ENCODE measurements at regions not wholly inside any gene's neighbourhood (a gene's known extent, or its start where the extent isn't known, plus 50 kb on each side); places are given as distances from the start of the nearest gene placed in this dataset.
"Not testable (repeated sequence)": the region's sequence is repeated elsewhere in the genome, so short reads cannot be mapped to it uniquely, and the experiment has no call there.

DNA sequence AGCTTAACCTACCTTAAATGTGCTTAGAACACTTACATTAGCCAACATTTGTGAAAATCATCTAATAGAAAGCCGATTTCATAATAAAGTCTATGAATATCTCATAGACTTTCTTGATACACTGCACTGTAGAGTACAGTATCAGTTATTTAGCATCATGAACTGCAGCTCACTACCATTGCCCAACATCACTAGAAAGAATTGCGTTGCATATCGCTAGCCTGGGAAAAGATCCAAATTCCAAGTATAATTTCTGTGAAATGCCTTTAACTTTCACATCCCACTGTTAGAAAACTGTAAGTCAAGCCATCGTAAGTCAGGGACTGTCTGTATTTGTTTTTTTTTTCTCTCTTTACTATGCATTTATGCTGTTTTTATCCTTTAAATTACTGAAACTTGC lies 918.6 kb upstream of the PABPC4L start:
- DNase-seq (ENCODE audit: low read depth in 3 of 3, low spot score in 2 of 3) = no peak

DNA sequence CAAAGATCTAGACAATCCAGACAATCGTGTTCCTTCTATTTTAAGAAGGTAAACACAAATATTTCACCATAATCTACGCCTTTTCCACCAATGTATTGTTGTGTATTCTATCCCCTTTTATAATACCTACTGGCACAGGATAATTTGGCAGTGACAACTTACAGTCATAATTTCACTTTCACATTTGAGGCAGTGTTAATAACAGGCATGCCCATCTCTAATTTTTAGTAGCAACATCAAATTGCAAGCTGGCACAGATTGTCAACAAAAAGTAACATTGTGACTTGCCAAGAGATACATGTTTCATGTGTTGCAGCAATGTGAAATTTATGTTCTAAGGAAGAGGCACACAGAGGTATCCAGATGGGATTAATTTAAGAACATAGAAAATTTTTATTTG lies 912.5 kb upstream of the PABPC4L start:
- DNase-seq (ENCODE audit: low read depth in 3 of 3, low spot score in 2 of 3) = no peak

DNA sequence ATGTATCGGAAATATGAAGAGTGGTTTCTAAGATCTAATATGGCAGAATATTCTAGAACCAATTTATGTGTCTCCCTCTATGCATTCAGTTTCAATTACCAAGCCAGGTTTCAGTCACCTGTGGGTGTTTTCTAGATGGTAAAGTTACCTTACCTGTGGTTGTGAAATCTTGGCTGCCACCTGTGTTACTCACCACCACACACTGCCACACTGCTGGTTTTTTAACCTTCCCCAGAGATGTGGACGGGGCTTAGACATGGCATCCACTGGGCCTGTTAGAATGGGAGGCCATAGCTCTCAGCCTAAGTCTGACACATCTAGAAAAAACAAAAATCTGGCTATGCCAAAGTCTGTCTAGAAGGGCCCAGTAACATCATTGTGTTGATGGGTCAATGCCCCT lies 896.5 kb upstream of the PABPC4L start:
- DNase-seq (ENCODE audit: low read depth in 3 of 3, low spot score in 2 of 3) = no peak

DNA sequence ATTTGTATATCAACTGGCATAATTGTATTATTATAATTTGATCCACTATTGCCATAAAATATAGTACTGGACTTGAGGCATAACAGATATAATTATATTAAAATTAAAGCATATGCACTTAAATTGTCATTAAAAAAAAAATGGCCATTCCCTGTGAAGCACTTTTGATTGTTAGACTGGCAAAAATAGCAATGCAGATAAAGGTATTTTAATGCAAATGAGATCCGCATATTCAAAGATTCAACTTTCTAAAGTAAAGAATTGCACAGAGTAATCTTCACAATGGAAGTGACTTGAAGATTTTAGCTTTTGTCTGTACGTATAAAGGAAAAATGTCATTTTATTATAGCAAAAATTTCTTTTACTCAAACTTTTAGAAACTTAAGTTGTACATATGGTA lies 871.8 kb upstream of the PABPC4L start:
- no peak for DNase-seq (ENCODE audit: low read depth in 3 of 3, low spot score in 2 of 3)

DNA sequence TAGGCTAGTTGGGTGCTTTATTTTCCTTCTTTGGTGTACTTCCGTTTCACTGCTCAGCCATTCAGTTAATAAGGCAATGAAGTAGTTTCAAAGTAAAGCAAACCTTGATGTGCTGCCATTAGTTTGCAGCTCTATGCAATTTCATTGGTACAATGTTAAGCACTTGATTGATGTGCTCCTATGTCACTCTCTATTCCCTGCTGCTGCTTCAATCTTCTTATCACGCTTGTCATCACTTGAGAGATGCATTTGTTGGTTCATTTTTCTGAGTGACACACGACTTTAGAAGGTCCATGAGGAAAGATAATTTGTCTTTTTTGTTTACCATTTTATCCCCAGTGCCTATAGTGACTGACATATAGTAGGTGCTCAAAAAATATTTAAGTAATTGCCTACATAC lies 871.0 kb upstream of the PABPC4L start:
- no peak for DNase-seq (ENCODE audit: low read depth in 3 of 3, low spot score in 2 of 3)

DNA sequence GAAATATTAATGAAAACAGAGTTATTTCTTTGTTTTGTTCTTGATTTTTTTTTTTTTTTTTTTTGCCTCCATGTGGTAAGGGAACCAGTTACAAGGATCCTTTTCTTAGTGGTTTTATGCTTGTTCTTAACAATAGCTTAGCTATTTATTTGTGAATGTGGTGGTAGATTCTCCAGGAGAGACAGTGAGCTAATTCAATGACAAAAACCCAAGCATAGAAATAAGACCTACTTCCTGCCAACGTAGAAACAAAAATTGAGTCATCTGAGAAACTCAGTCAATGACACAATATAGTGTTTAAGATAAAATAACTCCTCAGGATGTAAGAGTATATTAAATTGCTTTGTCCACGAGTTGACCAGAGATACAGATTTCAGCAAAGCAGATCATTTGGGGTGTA lies 863.8 kb upstream of the PABPC4L start:
- no peak for DNase-seq (ENCODE audit: low read depth in 3 of 3, low spot score in 2 of 3)

DNA sequence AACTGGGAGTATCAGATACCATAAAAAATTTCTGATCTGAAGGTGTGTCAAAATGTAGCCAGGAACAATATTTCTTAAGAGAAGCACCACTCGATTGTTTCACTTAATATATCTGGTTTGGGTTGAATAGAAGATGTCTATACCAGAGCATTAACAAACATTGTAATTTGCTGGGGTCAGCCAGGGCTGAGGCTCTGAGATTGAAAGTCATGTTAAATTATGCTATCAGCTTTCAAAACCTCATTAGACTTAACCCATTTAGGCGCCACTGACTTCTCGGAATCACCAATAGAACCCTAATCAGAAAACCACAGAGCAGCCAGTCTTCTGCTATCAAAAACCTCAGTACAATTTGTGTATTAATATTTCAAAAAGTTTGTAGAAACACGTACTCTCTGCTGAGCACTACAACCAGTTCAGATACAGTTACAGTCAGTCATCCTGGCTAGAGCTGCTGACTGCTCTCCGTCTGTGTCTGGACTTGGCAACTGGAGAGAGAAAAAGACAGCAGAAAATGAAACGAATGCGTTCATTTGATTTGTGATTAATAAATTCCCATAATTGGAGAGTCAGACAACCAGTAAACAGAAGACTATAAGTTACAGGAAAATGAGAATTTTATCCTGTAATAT lies 848.6 kb upstream of the PABPC4L start:
- DNase-seq (ENCODE audit: low read depth in 3 of 3, low spot score in 2 of 3) = no peak

DNA sequence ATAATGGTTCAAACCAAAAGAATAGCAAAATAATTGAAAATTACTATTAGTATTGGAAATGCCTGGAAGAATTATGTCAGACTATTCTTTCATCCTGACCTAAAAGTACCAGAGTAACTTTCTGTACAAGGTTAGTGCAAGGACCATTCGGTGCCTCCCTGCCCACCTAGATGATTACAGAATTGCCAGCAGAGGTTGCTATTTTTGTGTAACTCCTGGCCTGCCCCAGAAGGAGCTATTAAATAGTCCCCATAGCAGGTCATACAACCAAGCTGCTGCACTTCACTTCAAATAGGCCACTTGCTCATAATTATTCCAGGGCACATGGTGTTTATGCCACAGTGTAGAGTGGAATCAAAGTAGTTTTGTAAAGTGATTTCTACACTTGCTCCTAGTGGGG lies 831.1 kb upstream of the PABPC4L start:
- DNase-seq (ENCODE audit: low read depth in 3 of 3, low spot score in 2 of 3) = no peak

DNA sequence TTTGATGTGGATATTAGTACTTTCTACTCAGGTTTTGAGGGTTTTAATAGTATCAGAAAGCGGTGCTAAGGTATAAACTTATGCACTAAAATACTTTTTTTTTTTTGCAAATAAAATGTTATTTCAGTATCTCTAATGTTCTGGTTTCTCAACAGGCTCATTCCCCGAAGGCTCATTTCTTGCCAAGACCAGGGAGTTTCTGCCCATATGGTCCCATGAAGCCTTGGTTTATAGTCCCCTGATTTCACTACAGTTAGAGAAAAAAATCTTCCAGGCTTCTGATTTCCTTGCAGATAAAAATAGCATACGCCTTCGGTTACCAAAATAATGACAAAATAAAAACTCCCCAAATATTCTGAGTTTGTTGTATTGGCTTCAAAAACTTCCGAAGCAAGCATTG lies 814.2 kb upstream of the PABPC4L start:
- DNase-seq (ENCODE audit: low read depth in 3 of 3, low spot score in 2 of 3) = no peak

DNA sequence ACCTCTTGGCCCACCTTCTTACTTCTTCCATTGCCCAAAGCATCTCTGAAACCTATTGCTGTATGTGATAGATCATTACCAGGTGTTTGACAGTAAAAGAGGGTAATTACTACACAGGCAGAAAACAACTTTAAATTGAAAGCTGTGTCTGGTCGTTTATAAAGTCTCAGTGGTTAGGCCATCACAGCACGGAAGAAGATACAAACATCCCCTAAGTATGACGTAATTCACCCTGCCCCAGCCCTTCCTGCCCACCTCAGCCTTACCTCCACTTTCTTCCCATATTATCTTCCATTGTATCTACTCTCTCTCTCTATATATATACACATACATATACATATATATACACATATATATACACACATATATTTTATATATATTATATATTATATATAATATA lies 805.8 kb upstream of the PABPC4L start:
- no peak for DNase-seq (ENCODE audit: low read depth in 3 of 3, low spot score in 2 of 3)

DNA sequence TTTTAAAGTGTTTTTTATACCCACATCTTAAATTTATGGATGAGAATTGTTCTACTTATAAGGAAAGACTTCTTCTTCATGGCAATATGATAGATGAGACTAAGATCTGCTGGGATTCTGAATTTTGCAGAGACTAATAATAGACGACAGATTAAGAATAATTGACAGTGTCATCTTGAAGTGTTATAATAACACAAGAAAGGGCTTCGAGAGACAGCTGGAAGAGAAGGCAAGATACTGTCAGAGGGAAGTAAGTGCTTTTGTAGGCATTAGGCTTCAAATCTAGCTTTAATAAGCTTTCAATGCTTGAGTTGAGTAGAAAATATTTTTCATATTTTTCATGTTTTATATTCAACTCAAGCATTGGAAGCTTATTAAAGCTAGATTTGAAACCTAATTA lies 797.6 kb upstream of the PABPC4L start:
- DNase-seq (ENCODE audit: low read depth in 3 of 3, low spot score in 2 of 3) = no peak

DNA sequence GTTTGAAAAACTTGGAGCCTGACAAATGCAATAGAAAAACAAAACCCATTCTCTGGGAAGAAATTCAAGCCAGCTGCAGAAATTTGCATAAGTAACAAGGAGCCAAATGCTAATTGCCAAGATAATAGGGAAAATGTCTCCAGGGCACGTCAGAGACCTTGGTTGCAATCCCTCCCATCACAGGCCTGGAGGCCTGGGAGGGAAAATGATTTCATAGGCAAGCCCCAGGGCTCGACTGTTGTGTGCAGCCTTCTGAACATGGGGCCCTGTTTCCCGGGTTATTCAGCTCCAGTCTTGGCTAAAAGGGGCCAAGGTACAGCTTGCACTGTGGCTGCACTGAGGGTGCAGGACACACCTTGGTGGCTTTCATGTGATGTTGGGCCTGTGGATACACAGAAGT lies 760.4 kb upstream of the PABPC4L start:
- no peak for DNase-seq (ENCODE audit: low read depth in 3 of 3, low spot score in 2 of 3)

DNA sequence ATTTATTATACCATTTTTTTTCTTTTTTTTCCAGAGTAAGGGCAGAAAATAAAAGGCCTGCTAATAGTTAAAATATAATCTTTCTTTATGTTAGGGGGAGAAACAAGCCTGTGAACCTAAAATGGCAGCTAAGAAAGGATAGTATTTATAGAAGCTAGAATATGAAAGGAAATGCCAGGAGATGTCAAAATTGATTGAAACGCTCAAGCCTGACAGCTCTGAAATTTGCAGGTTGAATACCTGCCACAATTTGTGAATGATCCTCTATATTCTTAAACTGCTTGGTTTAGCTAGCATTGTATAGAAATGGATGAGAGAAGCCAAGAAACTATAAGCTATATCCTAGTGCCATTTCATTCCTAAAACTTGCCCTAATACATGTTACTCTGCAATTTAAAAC lies 757.3 kb upstream of the PABPC4L start:
- DNase-seq (ENCODE audit: low read depth in 3 of 3, low spot score in 2 of 3) = no peak

DNA sequence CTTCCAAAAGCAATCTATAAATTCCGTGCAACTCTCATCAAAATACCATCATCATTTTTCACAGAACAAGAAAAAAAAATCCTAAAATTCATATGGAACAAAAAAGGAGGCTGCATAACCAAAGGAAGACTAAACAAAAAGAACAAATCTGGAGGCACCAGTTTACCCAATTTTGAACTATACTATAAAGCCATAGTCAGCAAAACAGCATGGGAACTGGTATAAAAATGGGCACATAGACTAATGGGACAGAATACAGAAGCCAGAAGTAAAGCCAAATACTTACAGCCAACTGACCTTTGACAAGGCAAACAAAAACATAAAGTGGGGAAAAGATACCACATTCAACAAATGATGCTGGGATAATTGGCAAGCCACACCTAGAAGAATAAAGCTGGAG lies 753.5 kb upstream of the PABPC4L start:
- DNase-seq (ENCODE audit: low read depth in 3 of 3, low spot score in 2 of 3) = no peak

DNA sequence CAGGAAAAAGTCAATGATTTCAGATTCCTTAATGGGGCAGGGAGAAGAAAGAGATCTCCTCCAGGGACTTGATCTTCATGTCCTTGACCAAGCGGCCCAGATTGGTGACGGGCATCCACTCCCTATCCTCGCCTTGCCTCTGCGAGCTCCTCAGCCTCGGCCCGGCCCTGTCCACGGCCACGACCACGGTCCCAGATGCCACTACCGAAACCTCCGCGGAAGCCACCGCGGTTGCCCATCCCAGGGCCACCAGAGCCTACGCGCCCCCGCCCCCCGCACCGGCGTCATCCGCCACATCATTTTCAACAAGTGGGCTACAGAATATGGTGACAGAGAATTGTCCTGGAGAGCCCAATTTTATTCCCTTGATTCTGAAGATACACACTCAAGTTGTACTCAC lies 751.2 kb upstream of the PABPC4L start:
- DNase-seq (ENCODE audit: low read depth in 3 of 3, low spot score in 2 of 3) = no peak

DNA sequence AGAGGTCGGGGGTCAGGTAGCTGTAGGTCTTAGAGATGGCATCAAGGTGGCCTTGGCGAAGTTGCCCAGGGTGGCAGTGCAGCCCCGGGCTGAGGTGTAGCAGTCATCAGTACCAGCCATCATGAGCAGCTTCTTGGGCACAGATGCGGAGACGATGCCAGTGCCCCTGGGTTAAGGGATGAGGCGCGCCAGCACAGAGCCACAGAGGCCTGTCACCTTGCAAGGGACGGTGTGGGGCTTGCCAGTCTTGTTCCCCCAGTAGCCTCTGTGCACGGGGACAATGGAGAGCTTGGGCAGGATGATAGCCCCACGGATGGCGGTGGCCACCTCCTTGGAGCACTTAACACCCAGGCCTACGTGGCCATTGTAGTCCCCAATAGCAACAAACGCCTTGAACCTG lies 750.7 kb upstream of the PABPC4L start:
- no peak for DNase-seq (ENCODE audit: low read depth in 3 of 3, low spot score in 2 of 3)

DNA sequence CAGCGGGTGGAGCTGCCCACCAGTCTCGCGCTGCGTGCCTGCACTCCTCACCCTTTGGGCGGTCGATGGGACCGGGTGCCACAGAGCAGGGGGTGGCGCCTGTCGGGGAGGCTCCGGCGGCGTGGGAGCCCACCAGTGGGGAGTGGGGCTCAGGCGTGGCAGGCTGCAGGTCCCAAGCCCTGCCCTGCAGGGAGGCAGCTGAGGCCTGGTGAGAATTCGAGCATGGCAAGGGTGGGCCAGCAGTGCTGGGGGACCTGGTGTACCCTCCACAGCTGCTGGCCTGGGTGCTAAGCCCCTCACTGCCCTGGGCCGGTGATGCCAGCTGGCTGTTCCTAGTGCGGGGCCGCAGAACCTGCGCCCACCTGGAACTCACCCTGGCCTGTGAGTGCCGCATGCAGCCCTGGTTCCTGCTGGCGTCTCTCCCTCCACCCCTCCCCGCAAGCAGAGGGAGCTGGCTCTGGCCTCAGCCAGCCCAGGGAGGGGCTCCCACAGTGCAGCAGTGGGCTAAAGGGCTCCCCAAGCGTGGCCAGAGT lies 746.6 kb upstream of the PABPC4L start:
- DNase-seq (ENCODE audit: low read depth in 3 of 3, low spot score in 2 of 3) = no peak

DNA sequence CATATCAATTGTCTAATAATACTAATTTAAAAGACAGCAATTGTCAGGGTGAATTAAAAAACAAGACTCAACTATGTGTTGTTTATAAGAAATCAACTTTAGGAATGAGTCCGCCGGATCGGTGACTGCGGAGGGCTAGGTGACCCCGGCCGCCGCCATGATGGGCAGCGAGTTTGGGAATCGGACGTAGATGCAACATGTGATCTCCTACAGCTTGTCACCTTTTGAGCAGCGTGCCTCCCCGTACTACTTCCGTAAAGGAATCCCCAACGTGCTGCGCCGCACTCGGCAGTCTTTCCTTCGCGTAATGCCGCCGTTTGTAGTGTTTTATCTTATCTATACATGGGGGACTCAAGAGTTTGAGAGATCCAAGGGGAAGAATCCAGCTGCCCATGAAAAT lies 742.5 kb upstream of the PABPC4L start:
- no peak for DNase-seq (ENCODE audit: low read depth in 3 of 3, low spot score in 2 of 3)

DNA sequence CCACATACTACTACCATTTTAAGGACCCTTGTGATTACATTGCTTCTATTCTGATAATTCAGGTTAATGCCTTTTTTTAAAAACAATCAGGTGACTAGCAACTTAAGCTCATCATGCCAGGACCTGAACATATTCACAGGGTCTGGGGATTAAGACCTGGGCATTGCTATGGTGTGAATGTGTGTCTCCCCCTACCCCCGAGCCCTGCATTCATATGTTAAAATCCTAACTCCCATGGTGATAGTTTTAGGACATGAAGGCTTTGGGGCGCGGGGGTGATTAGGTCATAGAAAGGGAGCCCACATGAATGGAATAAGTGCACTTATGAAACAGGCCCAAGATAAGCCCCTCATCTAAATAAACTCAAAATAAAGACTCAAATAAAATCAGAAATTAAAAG lies 734.4 kb upstream of the PABPC4L start:
- no peak for DNase-seq (ENCODE audit: low read depth in 3 of 3, low spot score in 2 of 3)

DNA sequence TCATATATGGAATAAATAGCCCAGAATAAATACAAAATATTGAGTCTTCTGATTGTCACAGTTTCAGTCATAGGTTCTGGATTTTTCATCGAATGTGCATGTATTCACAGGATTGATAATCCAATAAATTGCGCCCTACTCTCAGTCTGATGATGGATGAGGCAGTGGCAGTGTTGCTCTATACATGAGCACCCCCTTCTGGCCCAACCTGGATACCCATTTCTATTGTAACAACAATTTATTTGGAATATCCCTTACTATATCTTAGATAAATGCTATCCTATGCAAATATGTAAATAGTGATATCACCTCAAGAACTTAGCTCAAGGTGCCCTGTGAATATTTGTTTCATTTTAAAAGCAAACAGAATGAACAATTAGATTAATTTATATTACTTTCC lies 733.7 kb upstream of the PABPC4L start:
- no peak for DNase-seq (ENCODE audit: low read depth in 3 of 3, low spot score in 2 of 3)

DNA sequence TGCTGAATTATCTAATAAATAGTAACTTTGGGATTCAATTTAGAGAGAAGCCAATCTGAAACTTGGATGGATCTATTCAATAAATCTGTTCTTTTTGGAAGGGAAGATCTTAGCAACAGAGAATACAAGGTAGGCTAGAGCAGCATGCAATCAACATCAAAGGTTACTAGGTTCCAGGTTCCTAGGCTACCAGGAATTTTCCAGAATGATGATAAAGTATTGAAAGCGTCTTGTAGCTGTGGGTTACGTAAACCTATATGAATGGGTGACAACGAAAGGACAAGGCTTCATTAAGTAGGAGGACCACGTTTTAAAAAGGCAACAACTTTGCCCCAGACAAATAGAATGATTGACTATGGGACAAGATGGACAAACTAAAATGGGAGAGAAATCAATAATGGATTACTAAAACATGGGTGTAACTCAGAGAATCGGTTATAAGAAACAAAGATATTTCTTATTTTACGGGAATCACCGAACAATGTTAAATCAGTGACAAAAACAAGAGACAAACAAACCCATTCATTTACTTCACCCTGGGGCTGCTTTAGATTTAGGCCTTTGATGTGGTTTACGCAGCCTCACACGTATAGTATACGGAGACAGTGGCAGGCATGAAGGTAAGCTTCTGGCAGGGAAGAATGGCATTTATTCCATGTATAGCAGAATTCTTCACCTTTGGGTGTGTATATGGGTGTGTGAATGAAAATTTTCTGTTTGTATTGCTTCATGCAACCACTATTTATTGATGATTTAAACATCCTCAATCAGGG lies 732.6 kb upstream of the PABPC4L start:
- no peak for DNase-seq (ENCODE audit: low read depth in 3 of 3, low spot score in 2 of 3)

DNA sequence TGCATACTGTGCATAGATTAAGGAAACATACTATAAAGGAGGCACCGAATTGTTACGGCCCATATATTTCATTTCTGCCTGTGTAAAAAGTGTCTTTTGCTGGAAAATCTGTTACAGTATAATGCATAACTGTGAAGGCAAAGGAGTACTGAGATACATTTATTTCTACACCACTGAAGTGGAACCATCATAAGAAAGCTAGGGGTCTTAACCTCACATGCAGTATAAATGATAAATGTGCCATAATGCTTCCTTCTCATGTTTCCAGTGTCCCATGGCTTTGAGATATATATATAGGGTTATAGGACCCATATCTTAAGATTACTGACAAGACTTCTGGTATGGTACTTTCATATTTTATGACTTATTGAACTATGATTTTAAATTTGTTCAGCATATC lies 713.8 kb upstream of the PABPC4L start:
- no peak for DNase-seq (ENCODE audit: low read depth in 3 of 3, low spot score in 2 of 3)

DNA sequence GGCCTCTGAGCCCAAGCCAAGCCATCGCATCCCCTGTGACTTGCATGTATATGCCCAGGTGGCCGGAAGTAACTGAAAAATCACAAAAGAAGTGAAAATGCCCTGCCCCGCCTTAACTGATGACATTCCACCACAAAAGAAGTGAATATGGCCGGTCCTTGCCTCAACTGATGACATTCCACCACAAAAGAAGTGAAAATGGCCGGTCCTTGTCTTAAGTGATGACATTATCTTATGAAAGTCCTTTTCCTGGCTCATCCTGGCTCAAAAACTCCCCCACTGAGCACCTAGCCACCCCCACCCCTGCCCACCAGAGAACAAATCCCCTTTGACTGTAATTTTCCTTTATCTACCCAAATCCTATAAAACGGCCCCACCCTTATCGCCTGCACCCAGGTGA lies 712.7 kb upstream of the PABPC4L start:
- DNase-seq (ENCODE audit: low read depth in 3 of 3, low spot score in 2 of 3) = not testable (repeated sequence)

Measured in right renal cortex interstitium (tissue), 3 donors.